OCI-LY7 (cell line): ENCODE measurements at regions not wholly inside any gene's neighbourhood (a gene's known extent, or its start where the extent isn't known, plus 50 kb on each side); places are given as distances from the start of the nearest gene placed in this dataset.

Experiments
- EZH2phosphoT487 ChIP-seq: fragments of 200-600 bp; sonication (generic); IDR thresholded peaks from 2 replicates; pipeline ENCODE4 v1.6.1; 2018; ENCODE audit warnings: low read depth, borderline replicate concordance, mild to moderate bottlenecking, mixed run types, antibody characterized with exemption, low read length, moderate library complexity, mixed read lengths
- TF ChIP-seq, protein P1 (sequence below): fragments of 200-600 bp; sonication (generic); conservative IDR thresholded peaks from 2 replicates; pipeline ENCODE4 v1.5.1; 2014; ENCODE audit warnings: mild to moderate bottlenecking, antibody characterized with exemption, low read length, moderate library complexity, mixed read lengths

DNA sequence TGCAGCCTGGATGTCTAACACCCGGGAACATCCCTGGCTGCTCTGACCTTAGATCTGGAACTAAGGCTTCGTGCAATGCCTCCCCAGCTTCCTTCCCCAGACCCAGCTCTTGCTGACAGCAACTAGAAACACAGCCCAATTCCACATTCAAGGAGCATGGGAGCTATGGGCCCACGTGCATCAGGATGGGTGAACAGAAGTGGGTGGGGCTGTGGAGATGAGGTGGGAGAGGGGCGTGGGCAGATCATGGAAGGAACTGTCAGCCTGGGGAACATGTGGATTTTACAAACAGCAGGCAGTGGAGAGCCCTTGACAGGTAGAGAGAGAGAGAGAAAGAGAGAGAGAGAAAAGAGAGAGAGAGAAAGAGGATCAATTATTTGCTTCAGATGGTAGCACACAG, 231.6 kb downstream of the MATN1 start:
- TF ChIP-seq, protein P1, sequence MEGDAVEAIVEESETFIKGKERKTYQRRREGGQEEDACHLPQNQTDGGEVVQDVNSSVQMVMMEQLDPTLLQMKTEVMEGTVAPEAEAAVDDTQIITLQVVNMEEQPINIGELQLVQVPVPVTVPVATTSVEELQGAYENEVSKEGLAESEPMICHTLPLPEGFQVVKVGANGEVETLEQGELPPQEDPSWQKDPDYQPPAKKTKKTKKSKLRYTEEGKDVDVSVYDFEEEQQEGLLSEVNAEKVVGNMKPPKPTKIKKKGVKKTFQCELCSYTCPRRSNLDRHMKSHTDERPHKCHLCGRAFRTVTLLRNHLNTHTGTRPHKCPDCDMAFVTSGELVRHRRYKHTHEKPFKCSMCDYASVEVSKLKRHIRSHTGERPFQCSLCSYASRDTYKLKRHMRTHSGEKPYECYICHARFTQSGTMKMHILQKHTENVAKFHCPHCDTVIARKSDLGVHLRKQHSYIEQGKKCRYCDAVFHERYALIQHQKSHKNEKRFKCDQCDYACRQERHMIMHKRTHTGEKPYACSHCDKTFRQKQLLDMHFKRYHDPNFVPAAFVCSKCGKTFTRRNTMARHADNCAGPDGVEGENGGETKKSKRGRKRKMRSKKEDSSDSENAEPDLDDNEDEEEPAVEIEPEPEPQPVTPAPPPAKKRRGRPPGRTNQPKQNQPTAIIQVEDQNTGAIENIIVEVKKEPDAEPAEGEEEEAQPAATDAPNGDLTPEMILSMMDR = no peak
- TF ChIP-seq EZH2phosphoT487 = no peak
